ENCODE measurements at regions not wholly inside any gene's neighbourhood (a gene's known extent, or its start where the extent isn't known, plus 50 kb on each side); places are given as distances from the start of the nearest gene placed in this dataset.
"Not testable (repeated sequence)": the region's sequence is repeated elsewhere in the genome, so short reads cannot be mapped to it uniquely, and the experiment has no call there.

DNA sequence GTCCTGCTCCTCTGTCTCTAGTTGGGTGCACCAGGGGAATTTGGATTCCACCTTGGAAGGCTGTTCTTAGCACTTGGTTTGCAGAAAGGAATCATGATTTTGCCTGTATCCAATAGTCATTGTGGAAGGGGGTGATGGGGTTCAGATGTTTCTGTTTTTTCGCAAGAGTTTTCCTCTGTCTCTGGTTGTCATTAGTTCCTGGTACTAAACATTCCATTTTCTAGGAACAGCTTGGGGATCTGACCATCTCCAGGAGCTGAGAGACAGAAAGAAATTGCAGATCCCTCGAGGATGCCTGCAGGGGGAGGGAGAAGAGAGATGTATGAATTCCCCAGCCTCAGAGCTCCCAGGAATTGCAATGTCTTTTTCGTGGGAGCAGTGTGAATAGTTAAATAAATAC, 70.9 kb downstream of the CYTL1 start:
- H3K4me3 ChIP-seq (ENCODE audit: low read depth, low read length): no peak overlapping the region
- FAIRE-seq (no peak), DNase-seq (ENCODE audit: low read depth) (no peak)
- no peaks in the 10 kb centered on the region for H3K27me3 ChIP-seq (ENCODE audit: control insufficient read depth, insufficient read depth, low read length)
- H3K36me3 ChIP-seq (ENCODE audit: control insufficient read depth, insufficient read depth, low read length): no peaks in the 10 kb centered on the region
- TF ChIP-seq, protein P1, sequence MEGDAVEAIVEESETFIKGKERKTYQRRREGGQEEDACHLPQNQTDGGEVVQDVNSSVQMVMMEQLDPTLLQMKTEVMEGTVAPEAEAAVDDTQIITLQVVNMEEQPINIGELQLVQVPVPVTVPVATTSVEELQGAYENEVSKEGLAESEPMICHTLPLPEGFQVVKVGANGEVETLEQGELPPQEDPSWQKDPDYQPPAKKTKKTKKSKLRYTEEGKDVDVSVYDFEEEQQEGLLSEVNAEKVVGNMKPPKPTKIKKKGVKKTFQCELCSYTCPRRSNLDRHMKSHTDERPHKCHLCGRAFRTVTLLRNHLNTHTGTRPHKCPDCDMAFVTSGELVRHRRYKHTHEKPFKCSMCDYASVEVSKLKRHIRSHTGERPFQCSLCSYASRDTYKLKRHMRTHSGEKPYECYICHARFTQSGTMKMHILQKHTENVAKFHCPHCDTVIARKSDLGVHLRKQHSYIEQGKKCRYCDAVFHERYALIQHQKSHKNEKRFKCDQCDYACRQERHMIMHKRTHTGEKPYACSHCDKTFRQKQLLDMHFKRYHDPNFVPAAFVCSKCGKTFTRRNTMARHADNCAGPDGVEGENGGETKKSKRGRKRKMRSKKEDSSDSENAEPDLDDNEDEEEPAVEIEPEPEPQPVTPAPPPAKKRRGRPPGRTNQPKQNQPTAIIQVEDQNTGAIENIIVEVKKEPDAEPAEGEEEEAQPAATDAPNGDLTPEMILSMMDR (IDR thresholded peaks at IDR 0.05; ENCODE audit: insufficient read depth, low read length, severe bottlenecking): no peak

DNA sequence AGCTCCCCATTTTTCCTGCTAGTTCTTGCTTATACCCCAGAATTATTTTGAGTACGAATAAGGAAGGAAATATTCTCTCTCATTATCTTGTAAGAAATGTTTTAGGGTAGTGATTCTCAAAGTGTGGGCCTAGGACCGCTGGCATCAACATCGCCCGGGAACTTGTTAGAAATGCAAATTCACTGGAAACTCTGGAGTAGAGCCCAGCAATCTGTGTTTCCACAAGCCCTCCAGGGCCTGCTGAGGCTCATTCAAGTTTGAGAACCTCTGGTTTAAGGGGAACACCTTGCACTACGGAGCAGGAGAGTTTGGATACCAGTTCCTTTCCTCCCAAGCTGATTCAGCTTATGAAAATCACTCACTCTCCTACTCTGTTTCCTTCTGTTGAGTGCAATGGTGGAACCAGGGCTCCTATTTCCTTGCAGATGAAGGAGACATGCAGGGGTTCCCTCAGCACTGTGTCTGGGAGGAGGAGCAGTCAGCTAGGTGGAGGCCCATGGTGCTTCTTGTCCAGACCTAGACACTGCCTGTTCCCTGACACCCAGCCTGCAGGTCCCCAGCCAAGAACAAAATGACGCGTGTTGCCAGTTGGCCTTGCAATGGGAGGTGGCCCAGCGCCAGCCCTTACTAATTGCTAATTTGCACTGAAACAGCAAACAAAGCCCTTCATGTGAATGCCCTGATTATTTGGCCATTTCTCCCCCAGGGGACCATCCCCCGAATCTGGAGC, 68.5 kb downstream of the CYTL1 start:
- TF ChIP-seq, protein P1 (IDR thresholded peaks at IDR 0.05; ENCODE audit: insufficient read depth, low read length, severe bottlenecking): no peak
- DNase-seq (ENCODE audit: low read depth): no peak
- Histone ChIP-seq H3K4me3 (ENCODE audit: low read depth, low read length) (no peak overlapping the region), H3K27me3 (ENCODE audit: control insufficient read depth, insufficient read depth, low read length) (no peaks in the 10 kb centered on the region), H3K36me3 (ENCODE audit: control insufficient read depth, insufficient read depth, low read length) (no peaks in the 10 kb centered on the region)
- FAIRE-seq: no peak

DNA sequence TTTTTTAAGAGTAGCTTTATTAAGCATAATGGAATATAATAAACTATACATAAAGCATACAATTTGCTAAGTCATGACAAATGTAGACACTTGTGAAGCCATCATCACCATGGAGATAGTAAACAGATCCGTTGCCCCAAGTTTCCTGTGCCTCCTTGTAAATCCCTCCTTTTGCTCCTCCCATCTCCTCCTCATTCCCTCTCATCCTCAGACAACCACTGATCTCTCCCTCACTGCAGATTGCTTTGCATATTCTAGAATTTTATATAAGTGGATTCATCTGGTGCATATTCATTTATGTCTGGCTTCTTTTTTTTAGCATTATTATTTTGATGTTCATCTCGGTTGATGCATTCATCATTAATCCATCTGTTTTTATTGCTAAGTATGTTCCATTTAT, 67.0 kb downstream of the CYTL1 start:
- DNase-seq (ENCODE audit: low read depth): no peak
- FAIRE-seq: no peak

DNA sequence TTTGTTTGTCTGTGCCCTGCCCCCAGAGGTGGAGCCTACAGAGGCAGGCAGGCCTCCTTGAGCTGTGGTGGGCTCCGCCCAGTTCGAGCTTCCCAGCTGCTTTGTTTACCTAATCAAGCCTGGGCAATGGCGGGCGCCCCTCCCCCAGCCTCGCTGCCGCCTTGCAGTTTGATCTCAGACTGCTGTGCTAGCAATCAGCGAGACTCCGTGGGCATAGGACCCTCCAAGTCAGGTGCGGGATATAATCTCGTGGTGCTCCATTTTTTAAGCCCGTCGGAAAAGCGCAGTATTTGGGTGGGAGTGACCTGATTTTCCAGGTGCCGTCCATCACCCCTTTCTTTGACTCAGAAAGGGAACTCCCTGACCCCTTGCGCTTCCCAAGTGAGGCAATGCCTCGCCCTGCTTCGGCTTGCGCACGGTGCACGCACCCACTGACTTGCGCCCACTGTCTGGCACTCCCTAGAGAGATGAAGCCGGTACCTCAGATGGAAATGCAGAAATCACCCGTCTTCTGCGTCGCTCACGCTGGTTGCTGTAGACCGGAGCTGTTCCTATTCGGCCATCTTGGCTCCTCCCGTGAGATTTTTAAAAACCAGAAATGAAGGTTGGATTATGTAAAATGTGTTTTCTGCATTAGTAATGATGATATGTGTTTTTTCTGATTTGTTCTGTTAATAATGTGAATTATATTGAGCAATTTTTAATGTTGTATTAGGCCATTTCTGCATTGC, 59.7 kb downstream of the CYTL1 start:
- not testable (repeated sequence) for FAIRE-seq; DNase-seq (ENCODE audit: low read depth); H3K27me3 ChIP-seq (ENCODE audit: control insufficient read depth, insufficient read depth, low read length); H3K36me3 ChIP-seq (ENCODE audit: control insufficient read depth, insufficient read depth, low read length); H3K4me3 ChIP-seq (ENCODE audit: low read depth, low read length)

More for the DNA sequence above, 67.0 kb downstream of the CYTL1 start:
- H3K27me3 ChIP-seq (ENCODE audit: control insufficient read depth, insufficient read depth, low read length): no peaks in the 10 kb centered on the region
- TF ChIP-seq, protein P1 (IDR thresholded peaks at IDR 0.05; ENCODE audit: insufficient read depth, low read length, severe bottlenecking): no peak
- H3K36me3 ChIP-seq (ENCODE audit: control insufficient read depth, insufficient read depth, low read length): no peaks in the 10 kb centered on the region
- no peak overlapping the region for H3K4me3 ChIP-seq (ENCODE audit: low read depth, low read length)

DNA sequence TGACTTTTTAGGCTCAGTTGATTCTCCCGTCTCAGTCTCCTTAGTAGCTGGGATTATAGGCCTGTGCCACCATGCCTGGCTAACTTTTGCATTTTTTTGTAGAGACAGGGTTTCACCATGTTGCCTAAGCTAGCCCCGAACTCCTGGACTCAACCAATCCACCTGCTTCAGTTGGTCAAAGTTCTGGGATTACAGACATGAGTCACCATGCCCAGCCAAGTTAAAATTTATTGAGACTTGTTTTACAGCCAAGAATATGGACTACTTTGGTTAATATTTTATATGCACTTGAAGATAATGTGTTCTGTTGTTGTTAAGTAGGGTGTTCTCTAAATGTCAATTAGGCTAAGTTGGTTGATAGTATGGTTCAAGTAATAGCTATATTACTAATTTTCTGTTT, 58.7 kb downstream of the CYTL1 start:
- FAIRE-seq (no peak), DNase-seq (ENCODE audit: low read depth) (no peak)
- TF ChIP-seq, protein P1 (IDR thresholded peaks at IDR 0.05; ENCODE audit: insufficient read depth, low read length, severe bottlenecking): no peak
- H3K27me3 ChIP-seq (ENCODE audit: control insufficient read depth, insufficient read depth, low read length): no peaks in the 10 kb centered on the region
- H3K36me3 ChIP-seq (ENCODE audit: control insufficient read depth, insufficient read depth, low read length): no peaks in the 10 kb centered on the region
- H3K4me3 ChIP-seq (ENCODE audit: low read depth, low read length): no peak overlapping the region

DNA sequence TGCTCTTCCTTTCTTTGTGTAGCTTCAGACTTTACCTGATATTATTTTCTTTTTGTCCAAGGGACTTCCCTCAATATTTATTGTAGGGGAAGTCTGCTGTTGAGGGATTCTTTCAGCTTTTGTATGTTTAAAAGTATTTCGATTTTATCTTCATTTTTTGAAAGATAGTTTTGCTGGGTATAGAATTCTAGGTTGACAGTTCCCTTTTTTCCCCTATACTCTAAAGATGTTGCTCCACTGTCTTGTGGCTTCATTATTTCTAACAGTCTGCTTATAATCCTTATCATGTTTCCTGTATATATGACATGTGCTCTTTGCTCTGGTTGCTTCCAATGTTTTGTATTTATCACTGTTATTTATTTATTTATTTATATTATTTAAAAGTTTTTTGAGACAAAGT, 57.3 kb downstream of the CYTL1 start:
- no peak for DNase-seq (ENCODE audit: low read depth)
- H3K36me3 ChIP-seq (ENCODE audit: control insufficient read depth, insufficient read depth, low read length): no peaks in the 10 kb centered on the region
- no peaks in the 10 kb centered on the region for H3K27me3 ChIP-seq (ENCODE audit: control insufficient read depth, insufficient read depth, low read length)
- TF ChIP-seq, protein P1 (IDR thresholded peaks at IDR 0.05; ENCODE audit: insufficient read depth, low read length, severe bottlenecking): no peak
- no peak for FAIRE-seq
- H3K4me3 ChIP-seq (ENCODE audit: low read depth, low read length): no peak overlapping the region

Data from bronchial epithelial cell (primary cell).